Loucy (cell line): ENCODE measurements at regions not wholly inside any gene's neighbourhood (a gene's known extent, or its start where the extent isn't known, plus 50 kb on each side); places are given as distances from the start of the nearest gene placed in this dataset.

Experiments
- EZH2phosphoT487 ChIP-seq: fragments of 200-600 bp; IDR thresholded peaks from 2 replicates; pipeline ENCODE4 v1.6.1; 2018; ENCODE audit warnings: antibody characterized with exemption, mild to moderate bottlenecking, moderate library complexity, borderline replicate concordance
- TF ChIP-seq, protein P1 (sequence below): fragments of 200-600 bp; sonication (generic); conservative IDR thresholded peaks from 2 replicates; pipeline ENCODE4 v1.5.1; 2014; ENCODE audit warnings: mild to moderate bottlenecking, antibody characterized with exemption, low read length

DNA sequence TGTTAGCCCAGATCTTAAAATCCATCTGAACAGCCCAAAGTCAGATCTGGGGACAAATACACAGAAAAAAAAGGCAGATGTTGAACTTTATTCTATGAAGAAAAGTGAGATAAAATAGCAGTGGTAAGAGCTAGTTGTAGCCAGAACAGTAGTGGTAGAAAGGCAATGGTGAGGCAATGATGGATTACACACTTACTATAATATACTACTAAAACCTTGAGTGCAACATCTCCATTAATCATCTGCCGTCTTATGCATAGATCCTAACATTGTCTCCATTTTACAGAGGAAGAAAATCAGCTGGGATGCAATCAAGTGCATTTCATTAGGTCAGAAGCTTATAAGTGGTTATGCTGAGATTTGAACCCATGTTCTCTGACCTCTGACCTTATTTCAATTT, 699.6 kb downstream of the CDH11 start:
- TF ChIP-seq, protein P1, sequence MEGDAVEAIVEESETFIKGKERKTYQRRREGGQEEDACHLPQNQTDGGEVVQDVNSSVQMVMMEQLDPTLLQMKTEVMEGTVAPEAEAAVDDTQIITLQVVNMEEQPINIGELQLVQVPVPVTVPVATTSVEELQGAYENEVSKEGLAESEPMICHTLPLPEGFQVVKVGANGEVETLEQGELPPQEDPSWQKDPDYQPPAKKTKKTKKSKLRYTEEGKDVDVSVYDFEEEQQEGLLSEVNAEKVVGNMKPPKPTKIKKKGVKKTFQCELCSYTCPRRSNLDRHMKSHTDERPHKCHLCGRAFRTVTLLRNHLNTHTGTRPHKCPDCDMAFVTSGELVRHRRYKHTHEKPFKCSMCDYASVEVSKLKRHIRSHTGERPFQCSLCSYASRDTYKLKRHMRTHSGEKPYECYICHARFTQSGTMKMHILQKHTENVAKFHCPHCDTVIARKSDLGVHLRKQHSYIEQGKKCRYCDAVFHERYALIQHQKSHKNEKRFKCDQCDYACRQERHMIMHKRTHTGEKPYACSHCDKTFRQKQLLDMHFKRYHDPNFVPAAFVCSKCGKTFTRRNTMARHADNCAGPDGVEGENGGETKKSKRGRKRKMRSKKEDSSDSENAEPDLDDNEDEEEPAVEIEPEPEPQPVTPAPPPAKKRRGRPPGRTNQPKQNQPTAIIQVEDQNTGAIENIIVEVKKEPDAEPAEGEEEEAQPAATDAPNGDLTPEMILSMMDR = no peak
- no peak for TF ChIP-seq EZH2phosphoT487
